Prostate gland (tissue), 2 donors: ENCODE measurements at regions not wholly inside any gene's neighbourhood (a gene's known extent, or its start where the extent isn't known, plus 50 kb on each side); places are given as distances from the start of the nearest gene placed in this dataset.

Experiments
- POLR2AphosphoS5 ChIP-seq: sonication (generic); formaldehyde crosslinking; IDR thresholded peaks from one replicate; pipeline ENCODE4 v1.6.1; 2017; ENCODE audit warnings: antibody characterized with exemption
- TF ChIP-seq, protein P1 (sequence below), 4 experiments: fragments of 200-600 bp in 2 of 4; fragments of 450-650 bp in 2 of 4; sonication (generic) in 2 of 4; IDR thresholded peaks; 1 replicate in 3 of 4; 2 replicates in 1 of 4; pipeline ENCODE4 v1.5.1; 2016 to 2019; ENCODE audit warnings: antibody characterized with exemption in 4 of 4, mild to moderate bottlenecking in 2 of 4, moderate library complexity in 2 of 4

DNA sequence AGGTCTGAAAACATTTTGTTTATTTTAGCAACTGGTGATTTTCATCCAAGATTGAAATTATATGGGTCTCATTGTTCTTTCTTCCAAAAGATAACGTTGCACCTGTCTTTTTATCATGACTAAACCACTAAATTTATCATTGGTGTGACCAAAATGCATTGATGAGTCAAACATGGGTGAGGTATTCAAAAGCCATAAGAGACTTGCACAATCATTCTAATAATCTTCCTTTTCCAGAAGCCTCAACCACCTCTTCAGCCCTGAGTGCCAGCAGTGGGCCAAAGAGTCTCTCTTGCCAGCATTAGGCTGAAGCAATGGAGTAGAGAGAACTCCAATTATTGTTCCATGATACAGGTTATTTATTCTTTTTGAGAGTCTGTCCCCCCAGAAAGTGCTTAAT lies 198.9 kb downstream of the LURAP1L start:
- no peak for TF ChIP-seq POLR2AphosphoS5
- TF ChIP-seq, protein P1, sequence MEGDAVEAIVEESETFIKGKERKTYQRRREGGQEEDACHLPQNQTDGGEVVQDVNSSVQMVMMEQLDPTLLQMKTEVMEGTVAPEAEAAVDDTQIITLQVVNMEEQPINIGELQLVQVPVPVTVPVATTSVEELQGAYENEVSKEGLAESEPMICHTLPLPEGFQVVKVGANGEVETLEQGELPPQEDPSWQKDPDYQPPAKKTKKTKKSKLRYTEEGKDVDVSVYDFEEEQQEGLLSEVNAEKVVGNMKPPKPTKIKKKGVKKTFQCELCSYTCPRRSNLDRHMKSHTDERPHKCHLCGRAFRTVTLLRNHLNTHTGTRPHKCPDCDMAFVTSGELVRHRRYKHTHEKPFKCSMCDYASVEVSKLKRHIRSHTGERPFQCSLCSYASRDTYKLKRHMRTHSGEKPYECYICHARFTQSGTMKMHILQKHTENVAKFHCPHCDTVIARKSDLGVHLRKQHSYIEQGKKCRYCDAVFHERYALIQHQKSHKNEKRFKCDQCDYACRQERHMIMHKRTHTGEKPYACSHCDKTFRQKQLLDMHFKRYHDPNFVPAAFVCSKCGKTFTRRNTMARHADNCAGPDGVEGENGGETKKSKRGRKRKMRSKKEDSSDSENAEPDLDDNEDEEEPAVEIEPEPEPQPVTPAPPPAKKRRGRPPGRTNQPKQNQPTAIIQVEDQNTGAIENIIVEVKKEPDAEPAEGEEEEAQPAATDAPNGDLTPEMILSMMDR (IDR thresholded peaks at IDR 0.05): no peak
